Subcutaneous abdominal adipose tissue (tissue), 5 donors: ENCODE measurements at regions not wholly inside any gene's neighbourhood (a gene's known extent, or its start where the extent isn't known, plus 50 kb on each side); places are given as distances from the start of the nearest gene placed in this dataset.

Experiments used
- H3K27ac ChIP-seq: one replicate; pipeline ENCODE4 v1.7.0; 2013; ENCODE audit warnings: low read depth, mild to moderate bottlenecking, inconsistent platforms, low read length, moderate library complexity
- H3K27me3 ChIP-seq, 5 donors: one replicate each; pipeline ENCODE4 v1.7.0; 2013; ENCODE audit warnings: low read length in 5 of 5, inconsistent platforms in 1 of 5; ENCODE audit not compliant: control insufficient read depth in 5 of 5, insufficient read depth in 4 of 5
- H3K36me3 ChIP-seq, 5 donors: one replicate each; pipeline ENCODE4 v1.7.0; 2013; ENCODE audit warnings: low read length in 5 of 5; ENCODE audit not compliant: control insufficient read depth in 5 of 5, insufficient read depth in 5 of 5
- H3K4me1 ChIP-seq, 5 donors: one replicate each; pipeline ENCODE4 v1.7.0; 2013; ENCODE audit warnings: low read length in 5 of 5, mild to moderate bottlenecking in 3 of 5, moderate library complexity in 1 of 5; ENCODE audit not compliant: control insufficient read depth in 5 of 5, insufficient read depth in 5 of 5
- H3K4me3 ChIP-seq, 5 donors: one replicate each; pipeline ENCODE4 v1.7.0; 2013; ENCODE audit warnings: low read length in 5 of 5, low read depth in 1 of 5
- H3K9ac ChIP-seq, 5 donors: one replicate each; pipeline ENCODE4 v1.7.0; 2013; ENCODE audit warnings: low read length in 5 of 5, mild to moderate bottlenecking in 4 of 5, moderate library complexity in 3 of 5
- H3K9me3 ChIP-seq, 5 donors: one replicate each; pipeline ENCODE4 v1.7.0; 2013; ENCODE audit warnings: low read length in 5 of 5; ENCODE audit not compliant: control insufficient read depth in 5 of 5
- donor health status: healthy.
- donor health status: healthy.
- donor health status: healthy.
- donor health status: healthy.
- donor health status: healthy.

DNA sequence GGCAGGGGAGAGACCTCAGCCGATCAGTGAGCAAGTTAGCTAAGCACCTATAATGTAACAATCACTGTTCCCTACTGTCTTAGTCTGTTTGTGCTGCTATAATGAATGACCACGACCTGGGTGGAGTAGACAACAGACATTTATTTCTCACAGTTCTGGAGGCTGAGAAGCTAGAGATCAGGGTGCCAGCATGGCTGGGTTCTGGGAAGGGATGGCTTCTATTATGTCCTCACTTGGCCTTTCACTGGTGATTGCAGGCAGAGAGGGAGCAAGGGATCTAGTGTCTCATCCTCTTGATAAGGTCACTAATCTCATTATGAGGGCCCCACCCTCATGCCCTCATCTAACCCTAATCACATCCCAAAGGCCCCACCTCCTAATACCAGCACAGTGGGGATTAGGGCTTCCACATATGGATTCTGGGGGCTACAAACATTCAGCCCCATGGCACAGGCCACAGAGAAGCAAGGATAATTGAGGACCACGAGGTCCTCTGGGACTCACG lies 162.5 kb downstream of the CD83 start:
- no peak overlapping the region for H3K9ac ChIP-seq
- peaks cover 5 to 24% (median 18%) of the 10 kb centered on the region in 5 donors for H3K4me1 ChIP-seq
- H3K9me3 ChIP-seq: peaks cover 0 to 10% (median 0%) of the 10 kb centered on the region in 5 donors
- H3K36me3 ChIP-seq: no peaks in the 10 kb centered on the region
- H3K27me3 ChIP-seq: no peaks in the 10 kb centered on the region
- H3K27ac ChIP-seq: no peak overlapping the region
- no peak overlapping the region for H3K4me3 ChIP-seq

DNA sequence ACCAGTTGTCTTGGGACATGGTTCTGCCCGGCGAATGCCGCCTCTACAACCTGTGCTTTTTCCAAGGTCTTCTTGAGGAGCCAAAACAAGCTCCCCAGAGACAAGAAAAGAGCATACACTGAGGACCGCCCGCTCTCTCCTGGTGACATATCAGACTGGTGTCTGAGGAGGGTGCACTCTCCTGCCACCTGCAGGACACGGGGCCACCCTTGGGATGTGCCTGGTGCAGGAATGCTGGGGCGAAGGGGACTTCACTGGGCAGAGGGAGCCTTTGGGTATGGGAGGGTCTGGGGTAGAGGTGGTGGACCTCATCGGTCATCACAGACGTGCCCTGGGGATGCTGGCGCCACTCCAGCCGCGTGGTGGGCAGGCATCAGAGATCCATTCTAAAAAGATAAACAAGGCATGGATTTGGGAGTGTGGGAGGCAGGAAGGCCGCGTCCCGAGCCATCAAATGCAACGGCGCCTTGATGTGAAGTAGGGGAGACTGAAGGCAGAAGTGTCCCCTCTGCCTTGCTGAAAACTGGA lies 163.3 kb downstream of the CD83 start:
- no peaks in the 10 kb centered on the region for H3K36me3 ChIP-seq
- no peak overlapping the region for H3K27ac ChIP-seq
- H3K27me3 ChIP-seq: no peaks in the 10 kb centered on the region
- H3K4me3 ChIP-seq: no peak overlapping the region
- H3K4me1 ChIP-seq: peaks cover 2 to 18% (median 13%) of the 10 kb centered on the region in 5 donors
- H3K9ac ChIP-seq: no peak overlapping the region
- peaks cover 0 to 10% (median 0%) of the 10 kb centered on the region in 5 donors for H3K9me3 ChIP-seq

DNA sequence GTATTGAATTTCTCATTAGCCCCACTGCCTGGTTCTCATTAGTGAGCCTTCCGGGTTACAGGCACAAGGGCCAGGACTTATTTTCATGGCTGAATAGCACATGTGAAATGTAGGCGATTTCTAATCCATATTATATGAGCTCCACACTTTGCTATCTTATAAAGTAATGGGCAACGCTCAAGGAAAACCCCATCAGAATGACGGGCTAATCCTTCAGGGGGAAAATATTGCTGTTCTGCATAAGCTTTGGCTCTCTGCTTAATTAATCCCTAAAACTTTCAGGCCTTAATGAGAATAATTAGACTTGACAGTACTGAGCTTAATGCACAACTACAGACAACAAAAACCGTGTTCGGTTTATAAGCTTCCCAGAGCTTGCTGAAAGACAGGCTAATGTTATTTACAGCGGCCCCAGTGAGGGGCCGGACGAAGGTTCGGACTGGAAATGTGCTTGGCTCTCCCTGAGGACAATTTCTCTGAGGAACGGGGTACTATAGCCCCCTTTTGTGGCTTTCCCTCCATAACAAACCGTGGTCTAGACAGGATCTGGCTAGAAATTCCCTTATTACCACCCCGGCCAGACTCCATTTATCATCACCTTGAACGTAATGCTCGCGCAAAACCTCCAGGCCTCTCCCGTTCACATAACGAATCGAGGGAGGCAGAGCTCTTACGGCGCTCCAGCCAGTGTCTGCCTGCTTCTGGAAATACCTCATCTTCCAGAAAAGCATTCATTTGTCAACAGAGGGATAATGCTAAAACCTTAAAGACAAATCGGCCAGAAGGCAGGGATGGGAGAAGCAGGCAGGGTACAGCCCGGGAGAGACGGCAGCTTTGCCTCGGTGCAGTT lies 164.5 kb downstream of the CD83 start:
- peaks cover 0 to 10% (median 0%) of the 10 kb centered on the region in 5 donors for H3K9me3 ChIP-seq
- H3K9ac ChIP-seq: no peak overlapping the region
- H3K4me3 ChIP-seq: no peak overlapping the region
- no peaks in the 10 kb centered on the region for H3K36me3 ChIP-seq
- H3K27me3 ChIP-seq: no peaks in the 10 kb centered on the region
- H3K27ac ChIP-seq: no peak overlapping the region
- H3K4me1 ChIP-seq: peaks cover 2 to 13% (median 8%) of the 10 kb centered on the region in 5 donors

DNA sequence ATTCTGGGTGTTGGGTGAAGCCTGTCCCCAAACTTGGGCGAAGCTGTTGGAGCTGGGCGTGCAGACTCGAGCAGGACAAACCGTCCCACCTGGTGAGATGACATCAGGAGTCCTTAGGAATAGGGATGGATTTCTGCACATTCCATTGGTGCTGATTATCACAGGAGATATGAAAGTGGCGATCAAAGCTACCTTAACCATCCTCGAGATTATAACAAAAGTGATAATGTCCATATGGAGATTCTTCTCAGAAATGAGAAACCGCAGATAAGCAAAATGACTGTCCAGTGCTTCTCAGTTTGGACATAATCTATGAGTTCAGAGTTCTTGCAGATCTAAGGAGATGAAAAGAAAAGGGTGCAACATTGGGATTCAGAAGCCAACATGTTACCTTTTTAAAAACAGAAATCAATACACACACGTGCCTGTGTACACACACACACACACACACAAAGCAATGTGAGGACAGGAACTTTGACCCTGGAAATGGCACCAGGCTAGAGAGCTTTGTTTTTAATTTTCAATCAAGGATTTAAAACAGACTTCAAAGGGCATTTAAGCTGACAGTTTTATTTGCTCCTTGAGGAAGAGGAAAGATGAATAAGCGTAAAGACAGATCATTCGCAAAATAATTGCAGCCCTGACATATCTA lies 165.4 kb downstream of the CD83 start:
- Histone ChIP-seq H3K27ac (no peak overlapping the region), H3K4me1 (peaks cover 2 to 13% (median 6%) of the 10 kb centered on the region in 5 donors), H3K9me3 (peaks cover 0 to 10% (median 0%) of the 10 kb centered on the region in 5 donors), H3K27me3 (no peaks in the 10 kb centered on the region), H3K9ac (no peak overlapping the region), H3K36me3 (no peaks in the 10 kb centered on the region), H3K4me3 (no peak overlapping the region)

DNA sequence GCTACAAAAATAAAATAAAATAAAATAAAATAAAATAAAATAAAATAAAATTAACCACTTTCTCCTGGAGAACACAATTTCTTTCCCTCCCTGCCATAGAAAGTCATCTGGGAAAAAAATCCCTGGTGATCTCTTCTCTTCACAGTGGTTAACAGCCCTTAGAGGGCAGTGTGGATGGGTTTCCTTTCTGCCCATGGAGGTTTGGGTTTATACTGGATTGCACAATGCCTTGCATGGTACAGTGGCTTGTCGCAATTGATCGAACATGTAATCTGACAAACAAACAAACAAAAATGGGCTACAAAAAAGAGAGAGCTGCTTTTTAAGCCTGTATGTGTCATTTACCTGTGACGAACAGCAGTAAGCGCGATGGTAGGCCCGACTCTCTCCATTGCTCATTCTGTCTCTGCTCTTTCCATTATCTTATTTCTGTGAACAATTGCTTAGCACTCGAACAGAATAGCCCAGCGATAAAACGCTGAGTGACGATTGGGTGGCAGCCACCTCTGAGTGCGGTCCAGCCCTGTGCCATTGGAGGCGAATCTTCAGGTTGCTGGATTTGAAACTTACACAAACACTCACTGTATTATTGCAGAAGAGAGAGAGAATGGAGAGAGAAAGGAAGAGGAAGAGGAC lies 166.1 kb downstream of the CD83 start:
- H3K27me3 ChIP-seq: no peaks in the 10 kb centered on the region
- peaks cover 2 to 13% (median 6%) of the 10 kb centered on the region in 5 donors for H3K4me1 ChIP-seq
- no peak overlapping the region for H3K27ac ChIP-seq
- peaks cover 0 to 10% (median 0%) of the 10 kb centered on the region in 5 donors for H3K9me3 ChIP-seq
- H3K9ac ChIP-seq: no peak overlapping the region
- no peak overlapping the region for H3K4me3 ChIP-seq
- no peaks in the 10 kb centered on the region for H3K36me3 ChIP-seq

DNA sequence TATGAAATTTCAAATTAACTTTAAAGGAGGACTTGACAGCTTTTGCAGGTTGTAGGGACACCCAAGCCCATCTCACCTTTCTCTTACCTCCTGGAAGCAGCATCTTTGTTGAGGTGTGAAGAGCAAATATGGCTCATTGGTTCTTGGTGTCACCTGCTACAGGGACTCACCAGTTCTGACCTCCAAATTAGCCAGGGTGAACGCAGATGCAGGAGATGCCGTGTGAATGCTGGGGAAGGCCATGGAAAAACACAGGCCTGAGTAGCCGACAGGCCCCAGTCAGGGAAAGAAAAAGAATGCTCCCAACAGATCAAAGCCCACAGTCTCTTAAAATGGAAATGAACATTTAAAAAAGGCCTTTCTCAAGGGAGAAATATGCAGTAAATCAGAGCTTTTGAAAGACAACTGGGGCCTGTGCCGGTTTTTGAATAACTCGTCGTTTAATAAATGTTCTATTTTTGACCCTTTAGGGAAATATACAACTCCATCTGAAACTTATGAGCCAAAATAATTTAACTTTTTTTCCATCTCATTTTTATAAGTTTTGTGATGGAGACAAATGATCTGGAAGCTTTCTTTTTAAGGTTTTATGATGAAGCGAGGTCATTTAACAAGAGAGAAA lies 167.5 kb downstream of the CD83 start:
- Histone ChIP-seq H3K4me1 (peaks cover 2 to 13% (median 6%) of the 10 kb centered on the region in 5 donors), H3K27me3 (no peaks in the 10 kb centered on the region), H3K9ac (no peak overlapping the region), H3K36me3 (no peaks in the 10 kb centered on the region), H3K4me3 (no peak overlapping the region), H3K27ac (peak overlapping the region; percentile 26), H3K9me3 (peaks cover 0 to 6% (median 0%) of the 10 kb centered on the region in 5 donors)

DNA sequence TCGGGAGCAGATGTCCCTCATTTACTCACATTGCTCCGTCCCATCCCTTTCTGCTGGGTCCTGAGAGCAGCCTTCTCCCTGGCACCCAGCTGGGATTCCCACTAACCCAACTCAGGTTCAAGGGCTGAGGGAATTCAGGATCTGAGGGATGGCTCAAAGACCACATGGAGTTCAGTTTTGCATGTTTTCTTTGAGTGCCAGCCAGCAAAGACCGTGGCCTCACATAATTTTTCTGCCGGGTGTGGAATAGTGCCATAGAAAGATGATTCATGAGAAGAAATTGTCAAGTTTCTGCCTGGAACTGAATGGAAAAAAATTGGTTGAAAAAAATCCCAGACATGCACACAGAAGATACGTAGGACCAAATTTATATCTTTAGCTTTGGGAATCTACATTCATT lies 168.6 kb downstream of the CD83 start:
- H3K9me3 ChIP-seq: no peaks in the 10 kb centered on the region
- no peak overlapping the region for H3K9ac ChIP-seq
- no peak overlapping the region for H3K4me3 ChIP-seq
- H3K27me3 ChIP-seq: no peaks in the 10 kb centered on the region
- peaks cover 2 to 13% (median 6%) of the 10 kb centered on the region in 5 donors for H3K4me1 ChIP-seq
- no peak overlapping the region for H3K27ac ChIP-seq
- H3K36me3 ChIP-seq: no peaks in the 10 kb centered on the region

DNA sequence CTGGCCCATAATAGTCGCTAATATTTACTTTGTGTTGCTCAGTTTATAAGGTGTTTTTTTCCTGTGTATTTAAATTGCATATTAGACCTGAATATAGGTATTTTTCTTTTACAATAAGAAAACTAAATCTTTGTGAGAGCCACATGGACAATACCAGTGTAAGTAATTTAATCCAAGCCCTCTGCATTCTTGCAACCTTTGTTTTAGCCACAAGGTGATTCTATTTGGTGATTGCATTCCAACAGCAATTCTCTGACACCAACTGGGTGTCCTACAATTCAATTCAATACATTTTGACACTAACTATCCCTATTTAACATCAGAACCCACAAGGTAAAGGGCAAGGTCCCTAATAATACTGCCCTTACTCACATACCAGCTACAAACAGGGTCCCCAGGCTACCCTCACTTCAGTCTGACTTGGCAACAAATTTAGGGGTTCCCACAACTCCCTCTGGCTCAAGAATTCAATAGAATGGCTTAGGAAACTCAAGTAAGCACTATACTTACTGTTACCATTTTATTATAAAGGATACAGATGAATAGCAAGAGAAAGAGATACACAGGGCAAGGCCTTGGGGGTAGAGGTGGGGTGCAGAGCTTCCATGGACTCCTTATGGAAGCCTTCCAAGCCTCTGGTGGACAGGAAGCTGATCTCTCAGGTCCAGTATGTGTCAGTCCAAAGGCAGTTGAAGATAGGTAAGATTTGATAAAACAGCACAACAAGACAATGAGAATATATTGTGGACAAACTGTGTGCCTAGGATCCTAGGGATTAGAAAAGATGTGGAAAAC lies 169.3 kb downstream of the CD83 start:
- no peaks in the 10 kb centered on the region for H3K36me3 ChIP-seq
- no peak overlapping the region for H3K9ac ChIP-seq
- H3K27me3 ChIP-seq: no peaks in the 10 kb centered on the region
- H3K9me3 ChIP-seq: no peaks in the 10 kb centered on the region
- peaks cover 2 to 13% (median 6%) of the 10 kb centered on the region in 5 donors for H3K4me1 ChIP-seq
- no peak overlapping the region for H3K27ac ChIP-seq
- H3K4me3 ChIP-seq: no peak overlapping the region

DNA sequence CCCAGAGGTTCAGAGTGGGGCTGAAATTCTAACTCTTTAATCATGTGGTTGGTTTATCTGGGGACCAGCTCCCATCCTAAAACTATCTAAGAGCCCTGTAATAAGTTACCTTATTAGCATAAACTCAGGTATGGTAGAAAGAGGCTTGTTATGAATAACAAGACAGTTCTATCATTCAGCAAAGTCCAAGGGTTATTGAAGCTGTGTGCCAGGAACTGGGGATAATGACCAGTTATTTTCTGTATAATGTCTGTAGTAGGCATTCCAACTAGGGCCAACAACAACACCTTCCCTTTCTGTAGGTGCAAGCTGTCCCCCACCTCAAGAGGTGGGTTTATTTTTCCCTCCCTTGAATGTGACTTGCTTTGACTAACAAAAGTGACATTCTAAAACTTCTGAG lies 170.1 kb downstream of the CD83 start:
- H3K4me3 ChIP-seq: no peak overlapping the region
- H3K9me3 ChIP-seq: no peaks in the 10 kb centered on the region
- peaks cover 2 to 13% (median 6%) of the 10 kb centered on the region in 5 donors for H3K4me1 ChIP-seq
- H3K36me3 ChIP-seq: no peaks in the 10 kb centered on the region
- H3K9ac ChIP-seq: no peak overlapping the region
- no peak overlapping the region for H3K27ac ChIP-seq
- no peaks in the 10 kb centered on the region for H3K27me3 ChIP-seq
